GM12878 (cell line): ENCODE measurements at regions not wholly inside any gene's neighbourhood (a gene's known extent, or its start where the extent isn't known, plus 50 kb on each side); places are given as distances from the start of the nearest gene placed in this dataset.

Source experiments
- ATAC-seq: fragments of 200-7000 bp; cut with Tn5 transposase; 3 replicates; pipeline ENCODE4 v1.9.1; 2020; ENCODE audit warnings: mild to moderate bottlenecking, moderate library complexity
- BruUV-seq: library from RNA; stranded (reverse); fragments of 400-500 nt; replicated peaks from 2 replicates; lab custom pipeline; 2021; lab: Mats Ljungman, UMichigan
- CTCF ChIA-PET: fragments of 300-600 bp; sonication (Branson Sonifier 250); formaldehyde crosslinking; extraction: SDS; loops from one replicate; lab custom pipeline; 2021; ENCODE audit warnings: inconsistent platforms; lab: Yijun Ruan, JAX
- POLR2A ChIA-PET: fragments of 350-600 bp; formaldehyde crosslinking; extraction: SDS; loops from one replicate; lab custom pipeline; 2021; ENCODE audit warnings: inconsistent platforms; lab: Charles Lee
- RAD21 ChIA-PET: fragments of 300-600 bp; sonication (Branson Sonifier 250); formaldehyde crosslinking; loops from one replicate; lab custom pipeline; 2023; ENCODE audit warnings: antibody characterized with exemption; ENCODE audit not compliant: unreplicated experiment; lab: Charles Lee
- SMC1A ChIA-PET: fragments of 300-600 bp; sonication (Branson Sonifier 250); formaldehyde crosslinking; loops from one replicate; lab custom pipeline; 2023; ENCODE audit not compliant: unreplicated experiment, uncharacterized antibody; lab: Charles Lee
- DNase-seq: peaks from one replicate; pipeline ENCODE4 v3.0.0-alpha.2; 2011; ENCODE audit warnings: low read depth, low spot score
- FAIRE-seq: peaks from 3 replicates; lab custom pipeline; 2011; peaks lifted over from hg19 to GRCh38; lab: Jason Lieb, UNC
- H2AFZ ChIP-seq: 2 replicates; pipeline ENCODE4 v1.6.0; 2011; ENCODE audit warnings: low read depth, low read length, control low read depth; ENCODE audit not compliant: control insufficient read depth
- H3K27ac ChIP-seq: 2 replicates; pipeline ENCODE4 v1.5.1; 2011; ENCODE audit warnings: control low read depth; ENCODE audit not compliant: control insufficient read depth, insufficient read depth
- H3K27me3 ChIP-seq, 2 experiments: replicated peaks in 1 of 2; 2 replicates each; pipeline versions ENCODE4 v1.6.0 to v1.6.1; 2011; ENCODE audit warnings: low read length in 1 of 2; ENCODE audit not compliant: control insufficient read depth in 2 of 2, insufficient read depth in 2 of 2
- H3K36me3 ChIP-seq, 2 experiments: 2 replicates each; pipeline ENCODE4 v1.5.1; 2011; ENCODE audit warnings: low read length in 1 of 2; ENCODE audit not compliant: control insufficient read depth in 2 of 2, insufficient read depth in 2 of 2
- H3K4me1 ChIP-seq: 2 replicates; pipeline ENCODE4 v1.6.1; 2011; ENCODE audit warnings: mild to moderate bottlenecking, low read length, moderate library complexity, mixed read lengths; ENCODE audit not compliant: control insufficient read depth, insufficient read depth
- H3K4me2 ChIP-seq: 2 replicates; pipeline ENCODE4 v1.6.0; 2011; ENCODE audit warnings: control low read depth; ENCODE audit not compliant: control insufficient read depth, insufficient read depth
- H3K4me3 ChIP-seq: fragments of 200-600 bp; sonication (generic); 2 replicates; pipeline ENCODE4 v1.5.1; 2016
- H3K79me2 ChIP-seq: 2 replicates; pipeline ENCODE4 v1.6.0; 2011; ENCODE audit warnings: low read length; ENCODE audit not compliant: control insufficient read depth, insufficient read depth
- H3K9ac ChIP-seq: 2 replicates; pipeline ENCODE4 v1.8.0; 2011; ENCODE audit warnings: low read length, control low read depth, mixed read lengths; ENCODE audit not compliant: control insufficient read depth, insufficient read depth
- H3K9me3 ChIP-seq: replicated peaks from 3 replicates; pipeline ENCODE4 v1.5.1; 2011; ENCODE audit warnings: mild to moderate bottlenecking, low read length; ENCODE audit not compliant: control insufficient read depth, insufficient read depth
- H4K20me1 ChIP-seq: 2 replicates; pipeline ENCODE4 v1.6.0; 2011; ENCODE audit not compliant: control insufficient read depth, insufficient read depth
- BCL11A ChIP-seq: IDR thresholded peaks from 2 replicates; pipeline ENCODE4 v1.6.1; 2011; ENCODE audit warnings: low read depth, low read length
- GATAD2B ChIP-seq: fragments of 450-650 bp; conservative IDR thresholded peaks from 2 replicates; pipeline ENCODE4 v1.6.1; 2017; ENCODE audit warnings: low read depth, mild to moderate bottlenecking, moderate library complexity
- RELA ChIP-seq: fragments of 450-650 bp; IDR thresholded peaks from 2 replicates; pipeline ENCODE4 v1.8.0; 2014; ENCODE audit warnings: borderline replicate concordance; ENCODE audit not compliant: partially characterized antibody
- RUNX3 ChIP-seq: IDR thresholded peaks from 2 replicates; pipeline ENCODE4 v1.6.1; 2012; ENCODE audit warnings: low read length, inconsistent platforms
- SMC3 ChIP-seq: IDR thresholded peaks from 2 replicates; pipeline ENCODE4 v1.6.1; 2011; ENCODE audit warnings: low read length, improper control_type of control experiment, borderline replicate concordance
- TARDBP ChIP-seq: IDR thresholded peaks from 2 replicates; pipeline ENCODE4 v1.6.1; 2016; ENCODE audit warnings: borderline replicate concordance
- WGBS: methylation state at CpG from one replicate; pipeline ENCODE4 v1.1.6; 2016; ENCODE audit warnings: low lambda C conversion rate; ENCODE audit not compliant: insufficient replicate concordance, insufficient coverage; ENCODE audit errors: missing lambda C conversion rate; 5-methylcytosine and 5-hydroxymethylcytosine counted together
- in situ Hi-C: fragments of 300-500 bp; cut with MboI; formaldehyde crosslinking; loops from 9 replicates; pipeline ENCODE4 v1.14.3; 2018; ENCODE audit warnings: mixed read lengths
- intact Hi-C: fragments of 100-400 bp; cut with micrococcal nuclease; formaldehyde crosslinking; loops from one replicate; pipeline ENCODE4 v1.14.2; 2022; ENCODE audit not compliant: unreplicated experiment
- TF ChIP-seq, protein P1 (sequence below): fragments of 450-650 bp; IDR thresholded peaks from 2 replicates; pipeline ENCODE4 v1.6.1; 2017; ENCODE audit warnings: borderline replicate concordance
- TF ChIP-seq, protein P2 (sequence below): fragments of 450-650 bp; IDR thresholded peaks from 2 replicates; pipeline ENCODE4 v1.6.1; 2017; ENCODE audit warnings: mild to moderate bottlenecking

DNA sequence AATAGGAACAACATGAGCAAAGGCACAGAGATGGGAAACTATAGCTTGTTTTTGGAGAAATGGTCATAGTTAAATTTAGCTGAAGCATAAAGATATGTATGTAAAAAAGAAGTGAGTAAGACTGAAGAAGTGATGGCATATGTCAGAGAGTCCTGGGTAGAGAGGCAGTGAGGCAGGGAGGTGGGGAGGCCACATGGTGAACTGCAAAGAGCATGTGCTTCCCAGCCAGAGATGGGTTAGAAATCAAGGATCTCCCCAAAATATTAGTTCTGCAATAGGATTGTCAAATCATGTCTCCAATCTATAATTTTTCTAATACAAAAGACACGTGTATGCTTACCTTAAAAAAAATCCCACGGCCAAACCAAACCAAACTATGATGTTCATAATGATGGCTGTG, 82.1 kb upstream of the STXBP6 start (continued):
- TF ChIP-seq, protein P1, sequence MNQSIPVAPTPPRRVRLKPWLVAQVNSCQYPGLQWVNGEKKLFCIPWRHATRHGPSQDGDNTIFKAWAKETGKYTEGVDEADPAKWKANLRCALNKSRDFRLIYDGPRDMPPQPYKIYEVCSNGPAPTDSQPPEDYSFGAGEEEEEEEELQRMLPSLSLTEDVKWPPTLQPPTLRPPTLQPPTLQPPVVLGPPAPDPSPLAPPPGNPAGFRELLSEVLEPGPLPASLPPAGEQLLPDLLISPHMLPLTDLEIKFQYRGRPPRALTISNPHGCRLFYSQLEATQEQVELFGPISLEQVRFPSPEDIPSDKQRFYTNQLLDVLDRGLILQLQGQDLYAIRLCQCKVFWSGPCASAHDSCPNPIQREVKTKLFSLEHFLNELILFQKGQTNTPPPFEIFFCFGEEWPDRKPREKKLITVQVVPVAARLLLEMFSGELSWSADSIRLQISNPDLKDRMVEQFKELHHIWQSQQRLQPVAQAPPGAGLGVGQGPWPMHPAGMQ = no peak
- TF ChIP-seq RELA = no peak
- no peak for TF ChIP-seq GATAD2B

DNA sequence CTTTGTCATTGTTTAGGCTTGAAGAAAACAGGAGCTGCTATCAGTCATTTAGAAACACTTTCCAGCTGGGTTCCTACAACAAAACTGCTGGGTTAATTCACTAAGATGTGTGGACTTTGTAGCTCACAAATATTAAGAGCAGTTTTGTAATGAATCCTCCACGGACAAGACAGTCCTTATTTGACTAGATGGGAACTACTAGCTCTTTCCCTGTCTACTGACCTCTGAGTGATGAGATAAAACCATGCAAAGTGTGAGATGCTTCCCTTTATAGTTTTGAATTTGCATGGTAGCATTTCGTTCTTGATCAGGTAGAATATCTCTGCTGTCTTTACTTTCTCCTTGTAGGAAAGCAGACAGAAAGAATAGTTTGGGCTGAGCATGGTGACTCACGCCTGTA, 72.9 kb upstream of the STXBP6 start:
- RAD21 ChIA-PET = interaction anchor here (0.6 to 1.0 kb wide), 4 partner anchors 9 to 137 kb away, joined by 3 to 6 read pairs (median 3); no protein-coding TSS in a partner anchor
- Histone ChIP-seq H3K36me3 (no peaks in the 10 kb centered on the region), H3K4me2 (no peak overlapping the region), H4K20me1 (no peaks in the 10 kb centered on the region), H2AFZ (no peak overlapping the region), H3K27ac (no peak overlapping the region), H3K79me2 (no peaks in the 10 kb centered on the region), H3K4me3 (no peak overlapping the region)
- no TSS peak for BruUV-seq
- POLR2A ChIA-PET = interaction anchor here (0.6 kb wide), 1 partner anchor 324 kb away, joined by 3 read pairs; no protein-coding TSS in a partner anchor
- WGBS = 2% methylated on average over 3 of the region's 3 CpGs
- TF ChIP-seq, protein P2, sequence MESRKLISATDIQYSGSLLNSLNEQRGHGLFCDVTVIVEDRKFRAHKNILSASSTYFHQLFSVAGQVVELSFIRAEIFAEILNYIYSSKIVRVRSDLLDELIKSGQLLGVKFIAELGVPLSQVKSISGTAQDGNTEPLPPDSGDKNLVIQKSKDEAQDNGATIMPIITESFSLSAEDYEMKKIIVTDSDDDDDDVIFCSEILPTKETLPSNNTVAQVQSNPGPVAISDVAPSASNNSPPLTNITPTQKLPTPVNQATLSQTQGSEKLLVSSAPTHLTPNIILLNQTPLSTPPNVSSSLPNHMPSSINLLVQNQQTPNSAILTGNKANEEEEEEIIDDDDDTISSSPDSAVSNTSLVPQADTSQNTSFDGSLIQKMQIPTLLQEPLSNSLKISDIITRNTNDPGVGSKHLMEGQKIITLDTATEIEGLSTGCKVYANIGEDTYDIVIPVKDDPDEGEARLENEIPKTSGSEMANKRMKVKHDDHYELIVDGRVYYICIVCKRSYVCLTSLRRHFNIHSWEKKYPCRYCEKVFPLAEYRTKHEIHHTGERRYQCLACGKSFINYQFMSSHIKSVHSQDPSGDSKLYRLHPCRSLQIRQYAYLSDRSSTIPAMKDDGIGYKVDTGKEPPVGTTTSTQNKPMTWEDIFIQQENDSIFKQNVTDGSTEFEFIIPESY = no peak
- TF ChIP-seq SMC3 = no peak
- TF ChIP-seq BCL11A = no peak
- no peak for TF ChIP-seq TARDBP
- TF ChIP-seq RUNX3 = no peak
- TF ChIP-seq, all 136 proteins: peak for 0
- ChIA-PET CTCF (interaction anchor here (1.0 to 3.5 kb wide), 5 partner anchors 10 to 317 kb away, joined by 3 to 22 read pairs (median 3); no protein-coding TSS in a partner anchor), SMC1A (interaction anchor here (1.0 to 2.1 kb wide), 5 partner anchors 9 to 170 kb away, joined by 3 to 13 read pairs (median 3); no protein-coding TSS in a partner anchor)
- FAIRE-seq (no peak), ATAC-seq (peak; percentile 64), DNase-seq (no peak)
- H3K4me1 ChIP-seq = no peaks in the 10 kb centered on the region
- in situ Hi-C loops = no loop called here
- intact Hi-C loops = no loop called here
- H3K9ac ChIP-seq = no peak overlapping the region
- H3K9me3 ChIP-seq = no peaks in the 10 kb centered on the region
- no peaks in the 10 kb centered on the region for H3K27me3 ChIP-seq
